NCI-H1930 (cell line): ENCODE measurements at regions not wholly inside any gene's neighbourhood (a gene's known extent, or its start where the extent isn't known, plus 50 kb on each side); places are given as distances from the start of the nearest gene placed in this dataset.

Experiments used
- DNase-seq, 2 experiments: peaks; one replicate each; lab custom pipeline; 2025; lab: John Stamatoyannopoulos, UW

DNA sequence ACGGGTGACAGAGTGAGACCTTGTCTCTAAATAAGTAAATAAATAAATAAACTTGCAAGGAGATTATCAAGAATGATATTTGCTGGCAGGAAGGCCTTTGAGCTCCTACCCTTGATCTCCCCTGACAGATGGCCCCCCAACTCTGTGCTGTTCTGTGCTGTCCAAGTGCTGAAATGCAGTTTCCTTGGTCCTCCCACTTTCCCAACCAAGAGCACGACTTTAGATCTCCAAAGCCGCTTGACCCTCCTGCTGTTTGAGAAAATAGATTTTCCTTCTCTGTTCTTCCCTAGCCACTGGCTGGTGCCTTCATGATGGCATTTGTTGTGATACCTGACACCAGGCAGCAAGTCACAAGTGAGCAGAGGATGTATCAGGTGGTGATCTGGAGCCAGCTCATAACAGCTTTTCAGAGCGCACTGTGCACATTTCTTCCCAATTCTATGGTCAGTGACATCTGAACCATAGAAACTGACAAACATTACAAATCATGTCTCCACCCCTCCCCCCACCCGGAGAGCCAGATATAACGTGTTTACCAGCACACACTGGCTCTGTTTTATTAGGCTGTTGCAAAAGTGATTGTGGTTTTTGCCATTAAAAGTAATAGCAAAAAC lies 80.0 kb upstream of the PUM3 start:
- DNase-seq = no peak

DNA sequence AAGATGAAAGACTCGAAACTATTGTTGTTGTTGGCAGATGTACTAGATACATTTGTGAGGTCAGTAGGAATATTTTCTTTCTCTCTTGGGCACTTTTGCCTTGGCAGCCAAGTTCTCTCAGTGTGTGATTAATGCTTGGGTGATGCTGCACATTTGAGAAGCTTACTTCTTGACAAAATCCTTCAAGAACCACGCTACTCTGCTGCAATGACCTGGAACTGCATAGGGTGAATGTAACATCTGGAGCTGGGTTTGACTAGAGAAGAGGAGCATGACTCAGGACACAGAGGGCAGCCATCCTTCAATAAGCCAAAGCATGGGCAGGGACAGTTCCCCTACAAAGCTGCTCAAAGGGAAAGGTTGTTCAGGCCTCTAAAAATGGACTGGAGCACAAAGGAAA lies 75.5 kb upstream of the PUM3 start:
- no peak for DNase-seq

DNA sequence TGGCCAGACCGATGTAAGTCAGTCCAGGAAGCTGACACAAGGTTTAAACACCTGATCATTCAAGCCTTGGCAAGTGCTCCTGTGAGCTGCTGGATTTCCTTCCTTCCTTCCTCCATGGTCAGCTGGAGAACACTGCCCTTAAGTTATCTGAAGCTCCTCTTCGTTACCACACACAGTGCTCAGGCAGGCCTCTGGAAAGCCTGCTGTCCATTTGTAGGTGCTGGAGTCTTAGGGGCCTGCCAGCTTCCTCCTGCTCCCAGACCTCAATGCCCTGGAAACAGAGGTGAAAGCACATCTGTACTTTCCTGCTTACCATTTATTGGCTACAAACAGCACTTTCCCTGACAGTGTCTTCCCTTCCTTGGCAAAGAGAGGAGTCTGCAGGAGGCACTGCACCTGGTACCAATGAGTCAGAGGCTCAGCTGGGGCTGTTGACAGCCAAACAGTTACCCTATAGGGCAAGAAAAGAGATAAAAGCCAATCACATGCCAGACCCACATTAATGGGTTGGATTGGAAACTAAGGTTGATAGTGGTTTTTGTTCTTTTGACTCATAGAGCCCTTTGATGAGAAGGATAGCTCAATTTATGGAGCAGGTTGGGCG lies 72.6 kb upstream of the PUM3 start:
- no peak for DNase-seq

GRCh38 chr9:2913026-2913425 lies 69.1 kb upstream of the PUM3 start:
- DNase-seq = no peak

- DNase-seq = no peak
Measured at GRCh38 chr9:2907411-2907810, 63.5 kb upstream of the PUM3 start.

- DNase-seq = no peak
Measured at GRCh38 chr9:2904242-2904930, 60.5 kb upstream of the PUM3 start.
